Stimulated activated CD4-positive, alpha-beta T cell treated with anti-CD3 and anti-CD28 coated beads, Interleukin-1b, Interleukin-23, amount 100 ng/mL, for 24 hours (primary cell): ENCODE measurements at regions not wholly inside any gene's neighbourhood (a gene's known extent, or its start where the extent isn't known, plus 50 kb on each side); places are given as distances from the start of the nearest gene placed in this dataset.

Experiments used
- DNase-seq, 4 experiments: peaks; one replicate each; pipeline ENCODE4 v3.0.0-alpha.2; 2020; ENCODE audit warnings: low read depth in 4 of 4, low spot score in 1 of 4

GRCh38 chr2:125479143-125479636 lies 1176.8 kb upstream of the GYPC start:
- DNase-seq, result no peak

- DNase-seq, result no peak
Observed at GRCh38 chr2:125490308-125490707, 1165.7 kb upstream of the GYPC start.

DNA sequence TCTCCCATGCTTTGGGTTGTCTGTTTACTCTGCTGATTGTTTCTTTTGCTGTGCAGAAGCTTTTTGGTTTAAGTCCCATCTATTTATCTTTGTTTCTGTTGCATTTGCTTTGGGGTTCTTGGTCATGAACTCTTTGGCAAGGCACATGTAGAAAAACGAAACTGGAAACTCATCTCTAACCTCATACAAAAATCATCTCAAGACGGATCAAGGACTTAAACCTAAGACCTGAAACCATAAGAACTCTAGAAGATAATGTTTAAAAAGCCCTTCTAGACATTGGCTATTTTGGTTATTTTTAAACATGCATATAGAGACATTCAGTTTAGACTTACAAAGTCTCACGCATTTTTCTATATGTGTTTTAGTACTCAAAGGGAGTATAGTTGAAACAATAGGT lies 1164.3 kb upstream of the GYPC start:
- no peak for DNase-seq

DNA sequence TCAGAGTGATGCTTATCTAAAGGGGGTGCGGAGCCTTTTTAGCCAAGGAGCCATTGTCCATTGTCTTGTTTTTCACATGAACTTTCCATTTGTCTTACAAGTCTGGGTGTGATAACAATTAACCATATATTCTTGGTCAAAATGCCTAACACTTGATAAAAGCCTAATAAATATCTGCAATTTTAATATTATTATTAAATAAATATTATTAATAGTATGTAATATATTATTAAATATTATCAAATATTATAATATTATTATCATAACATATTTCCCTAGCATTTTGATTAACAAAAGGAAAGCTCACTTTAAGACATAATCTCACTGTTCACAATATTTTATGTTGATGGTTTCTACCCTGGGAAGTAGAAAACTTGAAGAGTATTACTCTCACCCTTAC lies 1143.6 kb upstream of the GYPC start:
- DNase-seq, result no peak

DNA sequence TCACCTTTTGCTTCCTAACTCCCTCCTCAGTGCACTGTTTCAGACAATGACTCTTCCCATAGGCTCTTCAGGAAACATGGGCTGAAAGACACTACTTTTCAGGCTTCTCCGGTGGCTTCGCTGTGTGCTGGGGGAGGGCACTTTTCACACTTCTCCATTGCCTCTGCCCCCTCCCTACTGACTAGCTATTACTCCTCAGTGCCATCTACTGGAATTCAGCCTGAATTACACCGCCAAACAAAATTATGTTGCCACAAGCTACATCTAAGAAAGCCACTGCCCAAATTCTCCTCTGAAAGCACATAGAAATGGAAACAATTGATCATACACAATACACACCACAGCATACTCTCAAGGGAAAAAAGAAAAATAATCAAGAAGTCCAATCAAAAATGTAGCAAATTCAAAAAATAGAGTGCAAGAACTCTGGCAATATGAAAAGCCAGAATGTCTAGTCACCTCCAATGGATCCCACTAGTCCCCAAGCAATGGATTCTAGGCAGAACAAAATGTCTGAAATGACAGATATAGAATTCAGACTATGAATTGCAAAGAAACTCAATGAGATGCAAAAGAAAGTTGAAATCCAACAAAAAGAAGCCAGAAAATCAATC lies 1139.4 kb upstream of the GYPC start:
- DNase-seq, result no peak

GRCh38 chr2:125526093-125526492 lies 1129.9 kb upstream of the GYPC start:
- no peak for DNase-seq

DNA sequence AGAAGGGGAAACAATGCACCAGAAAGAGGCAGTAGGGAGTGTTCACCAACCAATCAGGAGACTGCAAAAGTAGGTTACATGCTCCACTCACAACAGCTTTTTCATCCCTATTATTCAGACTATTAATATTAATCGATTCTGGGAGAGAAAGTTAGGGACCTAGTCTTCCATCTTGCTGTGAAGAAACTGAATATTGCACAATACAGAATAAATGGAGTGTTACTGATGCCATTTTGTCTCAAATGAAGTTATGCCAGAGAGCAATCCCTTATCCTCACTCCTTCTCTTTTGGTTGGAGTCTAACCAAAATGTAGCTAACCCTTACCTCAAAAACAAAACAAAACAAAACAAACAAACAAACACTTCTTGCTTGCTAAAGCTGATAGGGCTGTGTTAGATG lies 1120.9 kb upstream of the GYPC start:
- DNase-seq, result no peak

DNA sequence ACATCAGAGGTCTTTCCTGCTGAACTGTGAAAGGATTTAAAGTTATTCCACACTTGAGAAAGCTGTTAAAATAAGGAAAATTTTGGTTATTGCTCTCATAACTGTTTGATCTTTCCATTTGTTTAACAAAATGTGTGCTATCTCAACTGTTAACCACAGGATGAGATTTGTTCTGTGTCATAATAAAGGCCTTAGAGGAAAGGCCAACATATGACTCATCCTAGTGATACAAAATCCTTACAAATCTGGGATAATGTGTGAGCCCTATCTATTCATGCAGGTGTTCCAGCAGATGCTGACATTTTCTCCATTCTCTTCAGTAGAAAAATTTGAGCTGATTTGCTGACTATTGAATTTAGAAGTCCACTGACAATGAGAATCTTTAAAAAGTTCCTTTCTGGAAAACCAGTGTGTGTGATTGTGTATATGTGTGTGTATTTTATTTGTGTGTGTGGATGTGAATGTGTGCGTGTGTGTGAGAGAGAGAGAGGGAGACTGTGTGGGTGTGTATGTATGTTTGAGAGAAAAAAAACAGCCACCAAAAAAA lies 1111.9 kb upstream of the GYPC start:
- no peak for DNase-seq

DNA sequence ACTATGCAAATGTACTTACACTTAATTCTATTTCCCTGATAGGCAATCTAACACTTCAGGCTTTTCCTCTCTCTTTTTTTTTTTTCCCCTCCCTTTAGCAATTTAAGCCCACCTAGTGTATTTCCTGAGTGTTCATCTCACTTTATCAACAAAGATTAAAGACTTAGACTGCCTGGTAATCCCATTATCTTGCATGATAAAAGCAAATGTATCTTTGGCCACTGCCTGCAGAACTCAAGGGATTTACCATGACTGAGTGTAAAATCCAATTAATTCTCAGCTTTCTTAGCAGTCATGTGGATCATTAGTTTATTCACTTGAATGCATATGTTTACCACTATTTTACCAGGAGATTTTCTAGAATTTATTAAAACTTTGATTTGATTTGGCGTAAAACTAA lies 1102.2 kb upstream of the GYPC start:
- no peak for DNase-seq

- no peak for DNase-seq
Observed at GRCh38 chr2:125554956-125555355, 1101.0 kb upstream of the GYPC start.

DNA sequence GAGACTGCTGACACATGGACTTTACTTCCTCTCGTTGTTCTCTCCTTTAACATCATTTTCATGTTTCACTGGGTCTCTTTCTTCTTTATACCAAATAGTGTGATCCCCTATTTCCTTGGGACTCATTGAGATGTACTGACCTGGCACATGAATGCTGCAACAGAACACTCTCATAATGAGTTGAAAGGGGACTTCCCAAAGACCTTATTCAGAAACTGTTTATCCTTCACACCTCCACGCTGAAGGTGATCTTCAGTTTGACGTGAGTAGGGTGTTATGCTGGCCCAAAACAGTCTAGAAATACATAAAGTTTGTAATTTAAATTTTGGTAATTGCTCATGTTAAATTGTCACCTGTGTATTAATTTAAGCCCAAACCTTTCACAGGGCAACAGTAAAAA lies 1096.8 kb upstream of the GYPC start:
- DNase-seq, result no peak

- DNase-seq, result no peak
Observed at GRCh38 chr2:125560855-125561254, 1095.1 kb upstream of the GYPC start.

- DNase-seq, result no peak
Observed at GRCh38 chr2:125561302-125561701, 1094.7 kb upstream of the GYPC start.

- DNase-seq, result no peak
Observed at GRCh38 chr2:125562924-125563323, 1093.0 kb upstream of the GYPC start.

GRCh38 chr2:125564471-125564870 lies 1091.5 kb upstream of the GYPC start:
- no peak for DNase-seq

GRCh38 chr2:125566422-125566821 lies 1089.5 kb upstream of the GYPC start:
- no peak for DNase-seq

GRCh38 chr2:125567100-125567499 lies 1088.9 kb upstream of the GYPC start:
- DNase-seq, result no peak

GRCh38 chr2:125572660-125573059 lies 1083.3 kb upstream of the GYPC start:
- no peak for DNase-seq

DNA sequence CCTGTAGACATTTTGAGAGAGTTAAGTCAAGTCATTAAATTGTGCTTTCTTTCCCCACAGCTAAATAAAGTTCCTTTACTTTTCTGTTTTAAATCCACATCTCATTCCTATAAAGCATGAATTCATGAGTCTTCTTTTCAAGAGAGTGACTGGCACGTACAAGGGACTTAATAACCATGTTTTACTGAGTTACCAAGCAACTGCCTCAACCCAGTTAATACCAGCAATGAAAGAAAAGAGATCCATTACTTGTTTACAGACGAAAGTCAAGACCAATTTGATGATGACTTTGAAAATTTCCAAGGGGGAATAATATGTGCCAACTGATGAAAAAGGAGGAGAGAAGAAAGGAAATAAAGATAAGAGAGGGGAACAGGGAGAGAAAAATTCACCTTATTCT lies 1082.5 kb upstream of the GYPC start:
- DNase-seq, result no peak

DNA sequence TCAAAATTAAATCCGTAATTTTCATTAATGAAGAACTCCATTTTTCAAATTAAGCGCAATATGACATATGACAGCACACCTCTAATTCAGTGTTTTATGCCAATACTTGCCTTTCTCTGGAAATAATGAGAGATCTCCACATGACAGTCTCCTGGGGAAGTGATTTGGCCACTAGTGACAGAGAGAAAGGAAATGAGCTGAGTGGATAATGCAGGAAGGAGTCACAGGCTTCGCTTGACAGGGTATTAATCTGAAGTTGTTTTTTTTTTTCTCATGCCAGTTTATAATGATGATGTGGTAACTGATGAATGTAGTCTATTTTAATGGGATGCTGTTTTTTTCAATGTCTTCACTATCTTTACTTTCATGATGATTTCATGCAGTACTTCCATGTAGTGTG lies 1079.4 kb upstream of the GYPC start:
- no peak for DNase-seq

DNA sequence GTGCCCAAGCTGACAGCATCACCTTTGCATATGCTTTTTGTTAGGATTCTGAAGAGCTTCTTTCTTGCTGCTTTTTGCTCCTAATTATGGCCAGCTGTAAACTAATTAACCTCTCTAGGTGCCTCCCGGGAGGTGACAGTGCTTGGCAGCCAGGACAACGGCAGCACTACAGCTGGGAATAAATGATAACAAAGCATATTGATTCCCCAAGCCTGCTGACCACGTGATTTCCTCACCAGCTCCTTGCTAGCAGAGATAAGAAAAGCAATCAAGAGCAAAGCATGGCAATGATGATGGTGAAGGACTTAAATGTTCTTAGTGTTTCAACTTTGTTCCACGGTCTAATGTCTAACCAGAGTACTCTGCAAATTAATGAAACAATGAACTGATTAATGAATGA lies 1074.4 kb upstream of the GYPC start:
- no peak for DNase-seq

DNA sequence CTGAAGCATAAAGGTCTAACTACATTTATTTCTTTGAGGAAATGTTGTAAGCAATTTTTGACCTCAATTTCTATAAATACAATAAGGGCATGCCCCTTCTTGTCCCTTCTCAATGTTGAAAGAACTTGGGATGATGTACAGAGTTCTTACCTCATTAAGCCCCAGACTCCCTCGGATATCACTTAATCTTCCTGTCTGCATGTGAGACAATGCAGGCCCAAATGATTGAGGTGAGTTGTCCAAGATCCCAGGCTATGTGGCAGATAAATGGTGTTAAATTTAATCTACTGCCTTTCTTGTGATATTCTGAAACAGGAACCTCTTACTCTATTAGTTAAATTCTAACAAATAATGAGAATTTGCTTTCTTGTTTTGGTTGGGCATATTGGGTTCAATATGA lies 1073.4 kb upstream of the GYPC start:
- no peak for DNase-seq

DNA sequence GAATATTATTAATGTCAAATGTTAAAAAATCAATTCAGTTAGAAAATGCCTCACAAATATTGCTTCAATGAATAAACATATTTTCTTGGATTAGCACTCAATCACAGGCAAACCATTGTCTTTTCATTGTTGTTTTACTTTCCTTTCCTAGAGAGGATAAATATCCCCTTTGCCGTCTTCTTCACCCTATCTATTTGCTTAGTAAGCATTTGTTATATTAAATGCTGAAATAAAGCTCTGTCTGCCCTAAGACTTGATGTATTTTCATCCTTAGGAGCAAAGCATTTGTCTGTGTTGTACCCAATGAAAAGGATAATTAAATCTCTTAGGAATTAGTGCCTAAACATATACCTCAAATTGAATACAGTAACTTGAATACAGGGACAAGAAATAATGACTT lies 1071.2 kb upstream of the GYPC start:
- no peak for DNase-seq
